Tibial artery (tissue), 4 donors: ENCODE measurements at regions not wholly inside any gene's neighbourhood (a gene's known extent, or its start where the extent isn't known, plus 50 kb on each side); places are given as distances from the start of the nearest gene placed in this dataset.

Experiments
- DNase-seq, 2 donors: peaks; one replicate each; pipeline ENCODE4 v3.0.0-alpha.2; 2019
- H3K27ac ChIP-seq, 2 donors: fragments of 200-600 bp; sonication (generic) in 1 of 2; 1 replicate in 1 of 2; 2 replicates in 1 of 2; pipeline ENCODE4 v1.5.1; 2018 to 2019; ENCODE audit warnings: mild to moderate bottlenecking in 1 of 2
- H3K27me3 ChIP-seq, 2 donors: fragments of 200-600 bp; sonication (generic) in 1 of 2; one replicate each; pipeline versions ENCODE4 v1.5.1 to v1.6.0; 2016 to 2019
- H3K36me3 ChIP-seq, 3 donors: fragments of 200-600 bp; sonication (generic) in 2 of 3; one replicate each; pipeline ENCODE4 v1.5.1; 2016 to 2019; ENCODE audit warnings: mild to moderate bottlenecking in 2 of 3
- H3K4me1 ChIP-seq, 4 donors: fragments of 200-600 bp; sonication (generic) in 2 of 4; 1 replicate in 3 of 4; 2 replicates in 1 of 4; pipeline ENCODE4 v1.5.1; 2016 to 2019
- H3K4me3 ChIP-seq, 2 donors: fragments of 200-600 bp; sonication (generic) in 1 of 2; 1 replicate in 1 of 2; 2 replicates in 1 of 2; pipeline ENCODE4 v1.5.1; 2018 to 2019; ENCODE audit warnings: mild to moderate bottlenecking in 2 of 2
- H3K9me3 ChIP-seq, 3 donors: fragments of 200-600 bp; sonication (generic) in 1 of 3; one replicate each; pipeline ENCODE4 v1.5.1; 2016 to 2019
- CTCF ChIP-seq, 2 experiments: fragments of 200-600 bp in 1 of 2; fragments of 450-650 bp in 1 of 2; IDR thresholded peaks; one replicate each; pipeline ENCODE4 v1.5.1; 2017 to 2019; ENCODE audit warnings: antibody characterized with exemption in 2 of 2, mild to moderate bottlenecking in 1 of 2, moderate library complexity in 1 of 2
- intact Hi-C: fragments of 100-400 bp; cut with DNase I; formaldehyde crosslinking; loops from one replicate; pipeline ENCODE4 v1.15.0; 2023; ENCODE audit warnings: low total_unique reads

DNA sequence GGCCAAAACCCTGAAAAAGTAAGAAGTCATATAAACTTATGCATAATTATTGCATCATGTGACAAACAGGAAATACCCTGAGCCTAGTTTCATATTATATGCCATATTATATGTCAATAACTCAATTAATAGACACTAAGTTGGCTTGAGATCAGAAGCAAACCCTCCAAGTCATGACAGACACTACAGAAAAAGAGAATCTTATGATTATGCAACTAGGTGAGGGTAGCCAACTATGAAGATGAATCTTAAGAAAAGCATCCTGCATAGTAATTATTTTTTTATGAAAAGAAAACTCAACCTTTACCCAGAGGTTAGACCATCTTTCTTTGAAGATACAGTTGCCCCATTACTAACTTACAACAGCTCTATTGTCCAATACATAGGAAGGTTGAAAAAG is 192.4 kb upstream of the VEPH1 start:
- H3K27me3 ChIP-seq, result no peaks in the 10 kb centered on the region
- no peaks in the 10 kb centered on the region for H3K4me1 ChIP-seq
- TF ChIP-seq CTCF (IDR thresholded peaks at IDR 0.05), result no peak
- DNase-seq, result no peak
- intact Hi-C loops, result no loop called here
- no peak overlapping the region for H3K4me3 ChIP-seq
- H3K9me3 ChIP-seq, result no peaks in the 10 kb centered on the region
- no peaks in the 10 kb centered on the region for H3K36me3 ChIP-seq
- no peak overlapping the region for H3K27ac ChIP-seq

GRCh38 chr3:157695103-157695502 is 191.9 kb upstream of the VEPH1 start:
- H3K9me3 ChIP-seq, result no peaks in the 10 kb centered on the region
- no peak overlapping the region for H3K4me3 ChIP-seq
- no peak for TF ChIP-seq CTCF (IDR thresholded peaks at IDR 0.05)
- no peaks in the 10 kb centered on the region for H3K4me1 ChIP-seq
- DNase-seq, result no peak
- intact Hi-C loops, result no loop called here
- no peak overlapping the region for H3K27ac ChIP-seq
- H3K36me3 ChIP-seq, result no peaks in the 10 kb centered on the region
- no peaks in the 10 kb centered on the region for H3K27me3 ChIP-seq

GRCh38 chr3:157693762-157694161 is 190.5 kb upstream of the VEPH1 start:
- Histone ChIP-seq H3K27ac (no peak overlapping the region), H3K9me3 (no peaks in the 10 kb centered on the region), H3K27me3 (no peaks in the 10 kb centered on the region), H3K4me3 (no peak overlapping the region), H3K4me1 (no peaks in the 10 kb centered on the region), H3K36me3 (no peaks in the 10 kb centered on the region)
- TF ChIP-seq CTCF (IDR thresholded peaks at IDR 0.05), result no peak
- intact Hi-C loops, result no loop called here
- DNase-seq, result no peak

- no peak for TF ChIP-seq CTCF (IDR thresholded peaks at IDR 0.05)
- Histone ChIP-seq H3K36me3 (no peaks in the 10 kb centered on the region), H3K4me3 (no peak overlapping the region), H3K9me3 (no peaks in the 10 kb centered on the region), H3K4me1 (no peaks in the 10 kb centered on the region), H3K27me3 (no peaks in the 10 kb centered on the region), H3K27ac (no peak overlapping the region)
- intact Hi-C loops, result no loop called here
- DNase-seq, result no peak
Observed at GRCh38 chr3:157692468-157692867, 189.3 kb upstream of the VEPH1 start.

DNA sequence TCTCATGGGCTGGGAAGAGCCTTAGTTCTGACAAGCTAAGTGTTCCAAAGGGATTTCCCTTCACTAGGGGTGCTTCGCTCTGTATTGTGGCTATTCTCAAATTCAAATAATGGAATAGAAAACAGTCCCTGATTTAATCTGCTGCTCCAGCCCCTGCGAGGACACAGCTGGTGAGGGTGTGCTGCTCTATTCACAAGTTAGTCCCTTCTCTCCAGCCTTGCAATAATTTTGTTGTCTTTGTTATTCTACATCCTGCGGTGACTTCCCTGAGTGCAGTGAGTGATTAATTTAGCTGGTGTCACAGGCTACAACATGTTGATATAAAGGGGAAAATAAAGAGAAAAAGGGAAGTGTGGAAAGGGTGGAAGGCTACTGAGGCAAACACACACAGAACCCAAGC is 180.5 kb upstream of the VEPH1 start:
- Histone ChIP-seq H3K27ac (no peak overlapping the region), H3K4me1 (peaks cover 0 to 32% (median 0%) of the 10 kb centered on the region in 4 donors), H3K27me3 (no peaks in the 10 kb centered on the region), H3K9me3 (no peaks in the 10 kb centered on the region), H3K36me3 (no peaks in the 10 kb centered on the region), H3K4me3 (no peak overlapping the region)
- DNase-seq, result no peak
- intact Hi-C loops, result no loop called here
- TF ChIP-seq CTCF (IDR thresholded peaks at IDR 0.05), result no peak

- Histone ChIP-seq H3K27me3 (no peaks in the 10 kb centered on the region), H3K4me1 (peaks cover 0 to 12% (median 0%) of the 10 kb centered on the region in 4 donors), H3K27ac (no peak overlapping the region), H3K9me3 (no peaks in the 10 kb centered on the region), H3K36me3 (no peaks in the 10 kb centered on the region), H3K4me3 (no peak overlapping the region)
- DNase-seq, result no peak
- no peak for TF ChIP-seq CTCF (IDR thresholded peaks at IDR 0.05)
- intact Hi-C loops, result no loop called here
Observed at GRCh38 chr3:157672061-157672460, 168.8 kb upstream of the VEPH1 start.
